CD4-positive, alpha-beta T cell (primary cell): ENCODE measurements at regions not wholly inside any gene's neighbourhood (a gene's known extent, or its start where the extent isn't known, plus 50 kb on each side); places are given as distances from the start of the nearest gene placed in this dataset.

Source experiments
- ATAC-seq: fragments of 200-7000 bp; cut with Tn5 transposase; one replicate; pipeline ENCODE4 v1.10.0; 2022; ENCODE audit warnings: mild to moderate bottlenecking; ENCODE audit not compliant: poor library complexity
- CTCF ChIA-PET: fragments of 350-600 bp; sonication (Branson Sonifier 250); formaldehyde crosslinking; loops from one replicate; lab custom pipeline; 2021; ENCODE audit warnings: antibody characterized with exemption, inconsistent platforms; lab: Charles Lee
- POLR2A ChIA-PET: fragments of 350-600 bp; sonication (Branson Sonifier 250); formaldehyde crosslinking; loops from one replicate; lab custom pipeline; 2021; ENCODE audit warnings: antibody characterized with exemption, inconsistent platforms; lab: Charles Lee
- DNase-seq, 14 experiments: peaks; one replicate each; pipeline ENCODE4 v3.0.0-alpha.2; 2013 to 2020; ENCODE audit warnings: mixed read lengths in 2 of 14
- H3K27ac ChIP-seq, 2 donors: one replicate each; pipeline versions ENCODE4 v1.5.1 to v1.7.0; 2013; ENCODE audit warnings: low read length in 2 of 2, low read depth in 1 of 2, mild to moderate bottlenecking in 1 of 2
- H3K27me3 ChIP-seq, 2 experiments: 1 replicate in 1 of 2; 2 replicates in 1 of 2; pipeline versions ENCODE4 v1.6.1 to v1.7.0; 2013; ENCODE audit warnings: low read length in 2 of 2, control low read depth in 1 of 2, mild to moderate bottlenecking in 1 of 2, moderate library complexity in 1 of 2; ENCODE audit not compliant: insufficient read depth in 2 of 2, control insufficient read depth in 1 of 2
- H3K36me3 ChIP-seq: one replicate; pipeline ENCODE4 v1.6.1; 2013; ENCODE audit warnings: low read length, control low read depth; ENCODE audit not compliant: insufficient read depth
- H3K4me1 ChIP-seq: one replicate; pipeline ENCODE4 v1.6.1; 2013; ENCODE audit warnings: low read length, control low read depth; ENCODE audit not compliant: insufficient read depth
- H3K4me3 ChIP-seq: one replicate; pipeline ENCODE4 v1.5.1; 2013; ENCODE audit warnings: mild to moderate bottlenecking, low read length, moderate library complexity
- H3K9me3 ChIP-seq, 2 experiments: 1 replicate in 1 of 2; 2 replicates in 1 of 2; pipeline versions ENCODE4 v1.6.1 to v1.7.0; 2013; ENCODE audit warnings: low read length in 2 of 2, mild to moderate bottlenecking in 2 of 2, control low read depth in 1 of 2, moderate library complexity in 1 of 2; ENCODE audit not compliant: control insufficient read depth in 1 of 2, insufficient read depth in 1 of 2
- H3K27ac Mint-ChIP-seq: one replicate; pipeline ENCODE4 v1.8.0; 2020; ENCODE audit warnings: mixed read lengths
- H3K27me3 Mint-ChIP-seq: one replicate; pipeline ENCODE4 v1.8.0; 2021; ENCODE audit warnings: mixed read lengths
- H3K36me3 Mint-ChIP-seq: one replicate; pipeline ENCODE4 v1.8.0; 2021; ENCODE audit warnings: low read depth, mixed read lengths
- H3K4me1 Mint-ChIP-seq: one replicate; pipeline ENCODE4 v1.8.0; 2021; ENCODE audit warnings: low read depth, mixed read lengths
- H3K4me3 Mint-ChIP-seq: one replicate; pipeline ENCODE4 v1.8.0; 2020; ENCODE audit warnings: mild to moderate bottlenecking, mixed read lengths
- H3K9me3 Mint-ChIP-seq: one replicate; pipeline ENCODE4 v1.8.0; 2020; ENCODE audit warnings: mixed read lengths
- CTCF ChIP-seq: fragments of 200-600 bp; IDR thresholded peaks from one replicate; pipeline ENCODE4 v1.8.0; 2022; ENCODE audit warnings: antibody characterized with exemption, mild to moderate bottlenecking
- intact Hi-C, 2 experiments: fragments of 100-400 bp; cut with DNase I in 1 of 2; cut with micrococcal nuclease in 1 of 2; formaldehyde crosslinking; loops; one replicate each; pipeline versions ENCODE4 v1.15.1 to v1.9.0; 2023 to 2025; cut with DNase I, micrococcal nuclease

GRCh38 chr15:77768521-77769078 lies 135.9 kb upstream of the LINGO1 start:
- no peaks in the 10 kb centered on the region for H3K4me1 Mint-ChIP-seq
- Histone ChIP-seq H3K9me3 (no peaks in the 10 kb centered on the region), H3K4me1 (no peaks in the 10 kb centered on the region), H3K27ac (no peak overlapping the region), H3K27me3 (no peaks in the 10 kb centered on the region), H3K4me3 (no peak overlapping the region), H3K36me3 (no peaks in the 10 kb centered on the region)
- ChIA-PET CTCF (no interaction called here), POLR2A (no interaction called here)
- DNase-seq (no peak), ATAC-seq (no peak)
- H3K27me3 Mint-ChIP-seq = peaks cover 22% of the 10 kb centered on the region
- H3K27ac Mint-ChIP-seq = no peak overlapping the region
- intact Hi-C loops = no loop called here
- H3K36me3 Mint-ChIP-seq = no peaks in the 10 kb centered on the region
- no peaks in the 10 kb centered on the region for H3K9me3 Mint-ChIP-seq
- TF ChIP-seq CTCF = no peak
- no peak overlapping the region for H3K4me3 Mint-ChIP-seq

- Mint-ChIP-seq H3K27me3 (peaks cover 22% of the 10 kb centered on the region), H3K9me3 (no peaks in the 10 kb centered on the region)
Observed at GRCh38 chr15:77768107-77768506, 135.4 kb upstream of the LINGO1 start.

GRCh38 chr15:77764095-77764494 lies 131.4 kb upstream of the LINGO1 start:
- Histone ChIP-seq H3K4me3 (no peak overlapping the region), H3K9me3 (no peaks in the 10 kb centered on the region), H3K36me3 (no peaks in the 10 kb centered on the region), H3K27me3 (peaks cover 0 to 5% of the 10 kb centered on the region in 2 experiments), H3K27ac (no peak overlapping the region), H3K4me1 (no peaks in the 10 kb centered on the region)
- H3K36me3 Mint-ChIP-seq = no peaks in the 10 kb centered on the region
- ChIA-PET POLR2A (no interaction called here), CTCF (no interaction called here)
- intact Hi-C loops = no loop called here
- H3K4me1 Mint-ChIP-seq = no peaks in the 10 kb centered on the region
- H3K27ac Mint-ChIP-seq = no peak overlapping the region
- H3K4me3 Mint-ChIP-seq = no peak overlapping the region
- no peak for TF ChIP-seq CTCF
- no peaks in the 10 kb centered on the region for H3K9me3 Mint-ChIP-seq
- peaks cover 28% of the 10 kb centered on the region for H3K27me3 Mint-ChIP-seq
- no peak for ATAC-seq
- DNase-seq = no peak

More at GRCh38 chr15:77768107-77768506, 135.4 kb upstream of the LINGO1 start:
- ChIA-PET POLR2A (no interaction called here), CTCF (no interaction called here)
- H3K27ac Mint-ChIP-seq = no peak overlapping the region
- Histone ChIP-seq H3K27me3 (peaks cover 0 to 2% of the 10 kb centered on the region in 2 experiments), H3K36me3 (no peaks in the 10 kb centered on the region), H3K9me3 (no peaks in the 10 kb centered on the region), H3K27ac (no peak overlapping the region), H3K4me1 (no peaks in the 10 kb centered on the region), H3K4me3 (no peak overlapping the region)
- intact Hi-C loops = no loop called here
- H3K4me3 Mint-ChIP-seq = no peak overlapping the region
- H3K36me3 Mint-ChIP-seq = no peaks in the 10 kb centered on the region
- TF ChIP-seq CTCF = no peak
- DNase-seq (no peak), ATAC-seq (no peak)
- no peaks in the 10 kb centered on the region for H3K4me1 Mint-ChIP-seq
